ENCODE measurements at regions not wholly inside any gene's neighbourhood (a gene's known extent, or its start where the extent isn't known, plus 50 kb on each side); places are given as distances from the start of the nearest gene placed in this dataset.

DNA sequence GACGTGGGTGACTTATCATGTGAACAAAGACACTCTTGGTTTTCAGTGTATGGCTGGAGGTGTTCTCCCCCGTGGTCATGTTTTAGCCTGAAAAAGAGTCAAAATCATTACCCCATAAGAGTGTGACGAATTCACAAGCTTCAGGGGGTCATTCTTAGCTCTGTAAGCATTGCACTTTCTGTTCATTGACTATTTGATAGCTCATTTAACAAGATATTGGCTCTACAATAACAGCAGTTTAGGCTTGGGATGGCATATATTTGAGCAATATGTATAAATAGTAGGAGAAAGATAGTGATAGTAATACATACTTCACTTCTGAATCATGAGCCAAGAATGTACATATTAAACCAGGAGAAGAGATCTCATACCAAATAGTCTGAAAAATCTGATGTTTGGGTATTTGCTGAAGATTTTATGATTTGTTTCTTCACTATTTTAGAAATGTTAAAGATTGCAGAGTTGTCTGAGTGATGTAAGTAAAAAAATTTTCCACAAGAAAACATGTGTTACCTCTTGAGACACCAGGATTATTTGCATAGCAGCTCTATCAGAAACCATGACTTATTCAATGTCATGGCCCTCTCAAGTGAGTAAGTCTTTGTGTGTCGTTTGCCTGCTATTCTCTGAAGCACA, 996.0 kb downstream of the OTOL1 start:
- H3K9me3 Mint-ChIP-seq, result peaks cover 0 to 2% of the 10 kb centered on the region in 2 experiments; a peak in 1 of 5 replicates
- no peaks in the 10 kb centered on the region for H3K27me3 ChIP-seq (ENCODE audit: insufficient read depth, low read length)
- H3K23ac ChIP-seq (ENCODE audit: insufficient read length, low read depth, low read length), result no peak overlapping the region
- H4K5ac ChIP-seq (ENCODE audit: insufficient read length, low read depth, low read length), result no peak overlapping the region
- no CpG with 5 or more reads among the region's 4 CpGs for WGBS (ENCODE audit: extremely low coverage, insufficient read length, low lambda C conversion rate)
- H3K14ac ChIP-seq (ENCODE audit: insufficient read depth, low read length), result no peak overlapping the region
- H3K4me2 ChIP-seq (ENCODE audit: insufficient read depth, insufficient read length, low read length), result no peak overlapping the region
- no peak overlapping the region for H2BK15ac ChIP-seq (ENCODE audit: low read depth, low read length)
- H3K36me3 Mint-ChIP-seq (ENCODE audit: insufficient read depth in 1 of 3, low read depth in 3 of 3), result peaks cover 0 to 4% (median 3%) of the 10 kb centered on the region in 3 experiments; a peak in 3 of 7 replicates
- no peak overlapping the region for H3K9ac ChIP-seq (ENCODE audit: extremely low read depth, insufficient read length, low read length)
- H3K27ac ChIP-seq (ENCODE audit: insufficient read length, low read depth, low read length), result no peak overlapping the region
- no peak overlapping the region for H4K8ac ChIP-seq (replicated peaks; ENCODE audit: insufficient read length, low read depth, low read length)
- H3K9me3 ChIP-seq (ENCODE audit: control insufficient read depth, low read depth, low read length), result no peaks in the 10 kb centered on the region
- H3K27ac Mint-ChIP-seq, result no peak overlapping the region
- no peaks in the 10 kb centered on the region for H4K20me1 ChIP-seq (ENCODE audit: control insufficient read depth, insufficient read depth, insufficient read length)
- no peak for DNase-seq
- H3K18ac ChIP-seq (ENCODE audit: insufficient read length, low read depth, low read length), result no peak overlapping the region
- no peaks in the 10 kb centered on the region for H3K27me3 Mint-ChIP-seq (ENCODE audit: low read depth)
- H2BK120ac ChIP-seq (ENCODE audit: low read depth, low read length, poor library complexity, severe bottlenecking), result no peak overlapping the region
- no peaks in the 10 kb centered on the region for H3K23me2 ChIP-seq (ENCODE audit: insufficient read length, low read depth, low read length, poor library complexity, severe bottlenecking)
- no peak overlapping the region for H2AFZ ChIP-seq (ENCODE audit: low read length)
- no peaks in the 10 kb centered on the region for H3K79me1 ChIP-seq (ENCODE audit: insufficient read depth, low read depth, low read length, poor library complexity, severe bottlenecking)
- H3K4ac ChIP-seq (ENCODE audit: low read depth, low read length), result no peak overlapping the region
- H3K4me1 Mint-ChIP-seq, result peaks cover 3% of the 10 kb centered on the region in 2 experiments; a peak in 1 of 4 replicates
- H2BK12ac ChIP-seq (ENCODE audit: insufficient read length, low read depth, low read length), result no peak overlapping the region
- H2BK20ac ChIP-seq (ENCODE audit: low read depth, low read length, poor library complexity, severe bottlenecking), result no peak overlapping the region
- H3K56ac ChIP-seq (ENCODE audit: insufficient read length, low read depth, low read length), result no peak overlapping the region
- no peaks in the 10 kb centered on the region for H3K4me1 ChIP-seq (ENCODE audit: insufficient read depth, low read length)
- no peak overlapping the region for H3K4me3 Mint-ChIP-seq
- no peak overlapping the region for H2AK5ac ChIP-seq (ENCODE audit: insufficient read length, low read length)
- no peak overlapping the region for H3T11ph ChIP-seq (ENCODE audit: low read length)
- no peaks in the 10 kb centered on the region for H3K79me2 ChIP-seq (ENCODE audit: insufficient read depth, low read length)
- TF ChIP-seq, protein P1, sequence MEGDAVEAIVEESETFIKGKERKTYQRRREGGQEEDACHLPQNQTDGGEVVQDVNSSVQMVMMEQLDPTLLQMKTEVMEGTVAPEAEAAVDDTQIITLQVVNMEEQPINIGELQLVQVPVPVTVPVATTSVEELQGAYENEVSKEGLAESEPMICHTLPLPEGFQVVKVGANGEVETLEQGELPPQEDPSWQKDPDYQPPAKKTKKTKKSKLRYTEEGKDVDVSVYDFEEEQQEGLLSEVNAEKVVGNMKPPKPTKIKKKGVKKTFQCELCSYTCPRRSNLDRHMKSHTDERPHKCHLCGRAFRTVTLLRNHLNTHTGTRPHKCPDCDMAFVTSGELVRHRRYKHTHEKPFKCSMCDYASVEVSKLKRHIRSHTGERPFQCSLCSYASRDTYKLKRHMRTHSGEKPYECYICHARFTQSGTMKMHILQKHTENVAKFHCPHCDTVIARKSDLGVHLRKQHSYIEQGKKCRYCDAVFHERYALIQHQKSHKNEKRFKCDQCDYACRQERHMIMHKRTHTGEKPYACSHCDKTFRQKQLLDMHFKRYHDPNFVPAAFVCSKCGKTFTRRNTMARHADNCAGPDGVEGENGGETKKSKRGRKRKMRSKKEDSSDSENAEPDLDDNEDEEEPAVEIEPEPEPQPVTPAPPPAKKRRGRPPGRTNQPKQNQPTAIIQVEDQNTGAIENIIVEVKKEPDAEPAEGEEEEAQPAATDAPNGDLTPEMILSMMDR (conservative IDR thresholded peaks at IDR 0.05), result no peak
- no peak overlapping the region for H2BK5ac ChIP-seq (ENCODE audit: insufficient read length, low read length)
- no peak overlapping the region for H4K91ac ChIP-seq (ENCODE audit: insufficient read length, low read depth, low read length)

Data from H9 (cell line).